Stimulated activated CD4-positive, alpha-beta T cell treated with anti-CD3 and anti-CD28 coated beads, Interleukin-2, amount 100 ng/mL, for 4 hours (primary cell): ENCODE measurements at regions not wholly inside any gene's neighbourhood (a gene's known extent, or its start where the extent isn't known, plus 50 kb on each side); places are given as distances from the start of the nearest gene placed in this dataset.

Experiments used
- DNase-seq: peaks from one replicate; pipeline ENCODE4 v3.0.0-alpha.2; 2020; ENCODE audit warnings: low read depth

GRCh38 chr2:180735799-180736198 lies 244.6 kb upstream of the UBE2E3 start:
- DNase-seq = no peak

GRCh38 chr2:180734382-180734781 lies 246.0 kb upstream of the UBE2E3 start:
- DNase-seq = no peak

GRCh38 chr2:180733330-180733729 lies 247.1 kb upstream of the UBE2E3 start:
- no peak for DNase-seq

- no peak for DNase-seq
Measured at GRCh38 chr2:180732337-180732736, 248.1 kb upstream of the UBE2E3 start.

- DNase-seq = no peak
Measured at GRCh38 chr2:180730976-180731375, 249.4 kb upstream of the UBE2E3 start.

- no peak for DNase-seq
Measured at GRCh38 chr2:180728928-180729559, 251.4 kb upstream of the UBE2E3 start.

GRCh38 chr2:180723712-180724111 lies 256.7 kb upstream of the UBE2E3 start:
- no peak for DNase-seq

- no peak for DNase-seq
Measured at GRCh38 chr2:180722551-180723239, 257.7 kb upstream of the UBE2E3 start.

GRCh38 chr2:180720829-180721228 lies 259.6 kb upstream of the UBE2E3 start:
- DNase-seq = no peak

- no peak for DNase-seq
Measured at GRCh38 chr2:180717588-180717987, 262.8 kb upstream of the UBE2E3 start.

- no peak for DNase-seq
Measured at GRCh38 chr2:180716186-180717180, 263.9 kb upstream of the UBE2E3 start.

- no peak for DNase-seq
Measured at GRCh38 chr2:180715044-180715443, 265.4 kb upstream of the UBE2E3 start.

GRCh38 chr2:180709392-180710145 lies 270.8 kb upstream of the UBE2E3 start:
- no peak for DNase-seq

- DNase-seq = no peak
Measured at GRCh38 chr2:180707884-180708205, 272.6 kb upstream of the UBE2E3 start.

GRCh38 chr2:180707175-180707883 lies 273.1 kb upstream of the UBE2E3 start:
- no peak for DNase-seq

- DNase-seq = no peak
Measured at GRCh38 chr2:180706694-180707093, 273.7 kb upstream of the UBE2E3 start.

- no peak for DNase-seq
Measured at GRCh38 chr2:180705551-180705950, 274.9 kb upstream of the UBE2E3 start.

- DNase-seq = no peak
Measured at GRCh38 chr2:180705122-180705521, 275.3 kb upstream of the UBE2E3 start.

- no peak for DNase-seq
Measured at GRCh38 chr2:180699657-180700361, 280.6 kb upstream of the UBE2E3 start.

- no peak for DNase-seq
Measured at GRCh38 chr2:180698668-180699067, 281.7 kb upstream of the UBE2E3 start.
